HG03439 (cell line): ENCODE measurements at regions not wholly inside any gene's neighbourhood (a gene's known extent, or its start where the extent isn't known, plus 50 kb on each side); places are given as distances from the start of the nearest gene placed in this dataset.
"Not testable (repeated sequence)": the region's sequence is repeated elsewhere in the genome, so short reads cannot be mapped to it uniquely, and the experiment has no call there.

Experiments
- ATAC-seq: cut with Tn5 transposase; IDR thresholded peaks from one replicate; pipeline ENCODE4 v1.9.1; 2021; ENCODE audit warnings: mild to moderate bottlenecking, moderate library complexity; ENCODE audit not compliant: unreplicated experiment

- no peak for ATAC-seq
These were observed 287.2 kb upstream of the FN1 start for GRCh38 chr2:215722986-215723630.

- no peak for ATAC-seq
These were observed 286.3 kb upstream of the FN1 start for GRCh38 chr2:215722125-215722524.

- not testable (repeated sequence) for ATAC-seq
These were observed 285.6 kb upstream of the FN1 start for GRCh38 chr2:215721515-215721914.

- ATAC-seq, result no peak
These were observed 283.0 kb upstream of the FN1 start for GRCh38 chr2:215718890-215719289.

- ATAC-seq, result no peak
These were observed 282.6 kb upstream of the FN1 start for GRCh38 chr2:215718436-215718835.

GRCh38 chr2:215717501-215718381, 281.9 kb upstream of the FN1 start:
- no peak for ATAC-seq

- no peak for ATAC-seq
These were observed 281.1 kb upstream of the FN1 start for GRCh38 chr2:215716956-215717355.

- ATAC-seq, result no peak
These were observed 277.3 kb upstream of the FN1 start for GRCh38 chr2:215712871-215713790.

- ATAC-seq, result no peak
These were observed 276.5 kb upstream of the FN1 start for GRCh38 chr2:215712219-215712868.

- no peak for ATAC-seq
These were observed 275.7 kb upstream of the FN1 start for GRCh38 chr2:215711471-215712034.

- ATAC-seq, result no peak
These were observed 271.7 kb upstream of the FN1 start for GRCh38 chr2:215707608-215708007.

GRCh38 chr2:215705771-215706361, 270.0 kb upstream of the FN1 start:
- no peak for ATAC-seq

GRCh38 chr2:215705281-215705680, 269.4 kb upstream of the FN1 start:
- no peak for ATAC-seq

- ATAC-seq, result no peak
These were observed 266.4 kb upstream of the FN1 start for GRCh38 chr2:215702116-215702902.

GRCh38 chr2:215699700-215700538, 264.1 kb upstream of the FN1 start:
- ATAC-seq, result no peak

GRCh38 chr2:215699018-215699417, 263.1 kb upstream of the FN1 start:
- ATAC-seq, result no peak

GRCh38 chr2:215698566-215698965, 262.7 kb upstream of the FN1 start:
- ATAC-seq, result no peak

GRCh38 chr2:215697496-215697895, 261.6 kb upstream of the FN1 start:
- no peak for ATAC-seq
